WTC11 (cell line): ENCODE measurements at regions not wholly inside any gene's neighbourhood (a gene's known extent, or its start where the extent isn't known, plus 50 kb on each side); places are given as distances from the start of the nearest gene placed in this dataset.

Source experiments
- ATAC-seq: fragments of 200-7000 bp; cut with Tn5 transposase; 2 replicates; pipeline ENCODE4 v1.10.0; 2021; ENCODE audit warnings: mild to moderate bottlenecking, moderate library complexity
- CTCF ChIA-PET: fragments of 300-600 bp; sonication (Branson Sonifier 250); formaldehyde crosslinking; loops from one replicate; lab custom pipeline; 2021; ENCODE audit warnings: antibody characterized with exemption; lab: Charles Lee
- POLR2A ChIA-PET: fragments of 350-600 bp; sonication (Branson Sonifier 250); formaldehyde crosslinking; loops from one replicate; lab custom pipeline; 2021; ENCODE audit warnings: antibody characterized with exemption; lab: Charles Lee
- DNase-seq: peaks from one replicate; pipeline ENCODE4 v3.0.0; 2021; ENCODE audit warnings: low spot score
- H3K27ac Mint-ChIP-seq: 2 replicates; pipeline ENCODE4 v1.8.0; 2021; ENCODE audit warnings: mixed read lengths
- H3K27me3 Mint-ChIP-seq: 2 replicates; pipeline ENCODE4 v1.8.0; 2021; ENCODE audit warnings: low read depth, mild to moderate bottlenecking, moderate library complexity, mixed read lengths
- H3K36me3 Mint-ChIP-seq: 2 replicates; pipeline ENCODE4 v1.8.0; 2021; ENCODE audit warnings: mixed read lengths
- H3K4me1 Mint-ChIP-seq: 2 replicates; pipeline ENCODE4 v1.8.0; 2022; ENCODE audit warnings: mixed read lengths
- H3K4me3 Mint-ChIP-seq: 2 replicates; pipeline ENCODE4 v1.8.0; 2021; ENCODE audit warnings: mild to moderate bottlenecking, moderate library complexity, mixed read lengths
- H3K9me3 Mint-ChIP-seq: 2 replicates; pipeline ENCODE4 v1.8.0; 2021; ENCODE audit warnings: mixed read lengths
- ATF1 ChIP-seq: sonication (generic); formaldehyde crosslinking; IDR thresholded peaks from 2 replicates; pipeline ENCODE4 v1.8.1; 2023; ENCODE audit warnings: mild to moderate bottlenecking, moderate library complexity, missing genetic modification reagents
- CBFB ChIP-seq: sonication (generic); formaldehyde crosslinking; IDR thresholded peaks from 2 replicates; pipeline ENCODE4 v1.8.1; 2022; ENCODE audit warnings: mild to moderate bottlenecking, low read depth, missing genetic modification reagents
- CDX4 ChIP-seq: fragments of 250-450 bp; sonication (Bioruptor Pico); IDR thresholded peaks from 2 replicates; pipeline ENCODE4 v1.9.0; 2021; ENCODE audit warnings: moderate library complexity, mild to moderate bottlenecking, inconsistent platforms, borderline replicate concordance
- CREB1 ChIP-seq: sonication (generic); formaldehyde crosslinking; IDR thresholded peaks from 2 replicates; pipeline ENCODE4 v1.8.0; 2023; ENCODE audit warnings: mild to moderate bottlenecking, missing genetic modification reagents
- ERG ChIP-seq: fragments of 250-450 bp; sonication (Bioruptor Pico); IDR thresholded peaks from 2 replicates; pipeline ENCODE4 v1.8.0; 2021; ENCODE audit warnings: mild to moderate bottlenecking
- FOXK1 ChIP-seq: sonication (generic); formaldehyde crosslinking; IDR thresholded peaks from 2 replicates; pipeline ENCODE4 v1.8.0; 2022; ENCODE audit warnings: mild to moderate bottlenecking, moderate library complexity, missing genetic modification reagents
- GABPB1 ChIP-seq: sonication (generic); formaldehyde crosslinking; IDR thresholded peaks from 2 replicates; pipeline ENCODE4 v1.8.1; 2023; ENCODE audit warnings: mild to moderate bottlenecking, missing genetic modification reagents
- HMGA2 ChIP-seq: fragments of 250-450 bp; sonication (Bioruptor Pico); IDR thresholded peaks from 2 replicates; pipeline ENCODE4 v1.4.0; 2021; ENCODE audit warnings: mild to moderate bottlenecking, moderate library complexity
- IRF1 ChIP-seq: sonication (generic); formaldehyde crosslinking; IDR thresholded peaks from 2 replicates; pipeline ENCODE4 v1.8.0; 2023; ENCODE audit warnings: missing genetic modification reagents
- JUN ChIP-seq: sonication (generic); formaldehyde crosslinking; IDR thresholded peaks from 2 replicates; pipeline ENCODE4 v1.8.0; 2023; ENCODE audit warnings: mild to moderate bottlenecking, missing genetic modification reagents
- TEAD1 ChIP-seq: sonication (generic); formaldehyde crosslinking; IDR thresholded peaks from 2 replicates; pipeline ENCODE4 v1.8.0; 2022; ENCODE audit warnings: mild to moderate bottlenecking, missing genetic modification reagents
- ZBTB21 ChIP-seq: sonication (generic); formaldehyde crosslinking; IDR thresholded peaks from 2 replicates; pipeline ENCODE4 v1.8.1; 2023; ENCODE audit warnings: mild to moderate bottlenecking, missing genetic modification reagents, borderline replicate concordance
- ZBTB43 ChIP-seq: sonication (generic); formaldehyde crosslinking; IDR thresholded peaks from 2 replicates; pipeline ENCODE4 v1.8.1; 2023; ENCODE audit warnings: mild to moderate bottlenecking, missing genetic modification reagents
- ZMAT4 ChIP-seq: fragments of 250-450 bp; sonication (Bioruptor Pico); IDR thresholded peaks from 2 replicates; pipeline ENCODE4 v1.9.0; 2021; ENCODE audit warnings: mild to moderate bottlenecking
- ZNF219 ChIP-seq: sonication (generic); formaldehyde crosslinking; IDR thresholded peaks from 2 replicates; pipeline ENCODE4 v1.8.0; 2023; ENCODE audit warnings: missing genetic modification reagents, mild to moderate bottlenecking, borderline replicate concordance
- ZNF263 ChIP-seq: sonication (generic); formaldehyde crosslinking; IDR thresholded peaks from 2 replicates; pipeline ENCODE4 v1.8.1; 2022; ENCODE audit warnings: low read depth, mild to moderate bottlenecking, moderate library complexity, missing genetic modification reagents
- ZNF425 ChIP-seq: fragments of 250-450 bp; sonication (Bioruptor Pico); conservative IDR thresholded peaks from 2 replicates; pipeline ENCODE4 v1.9.0; 2021; ENCODE audit warnings: mild to moderate bottlenecking

GRCh38 chr6:17047889-17048288, 54.0 kb upstream of the STMND1 start:
- TF ChIP-seq FOXK1 = no peak
- no peak for TF ChIP-seq ZBTB43 (CRISPR knock-in tag)
- no peak for TF ChIP-seq ZMAT4 (CRISPR knock-in tag)
- TF ChIP-seq CDX4 (CRISPR knock-in tag) = no peak
- no peak for TF ChIP-seq TEAD1 (CRISPR knock-in tag)
- TF ChIP-seq GABPB1 = no peak
- no peak for TF ChIP-seq ZNF219 (CRISPR knock-in tag)
- no peak for TF ChIP-seq CREB1 (CRISPR knock-in tag)
- TF ChIP-seq ZBTB21 (CRISPR knock-in tag) = no peak
- TF ChIP-seq HMGA2 (CRISPR knock-in tag) = no peak
- no peak for TF ChIP-seq ERG
- ChIA-PET POLR2A (no interaction called here), CTCF (no interaction called here)
- H3K27ac Mint-ChIP-seq = no peak overlapping the region
- no peaks in the 10 kb centered on the region for H3K36me3 Mint-ChIP-seq
- no peaks in the 10 kb centered on the region for H3K27me3 Mint-ChIP-seq
- DNase-seq (no peak), ATAC-seq (no peak)
- no peaks in the 10 kb centered on the region for H3K9me3 Mint-ChIP-seq
- no peak overlapping the region for H3K4me3 Mint-ChIP-seq
- H3K4me1 Mint-ChIP-seq = peaks cover 8% of the 10 kb centered on the region

GRCh38 chr6:17045581-17046322, 56.1 kb upstream of the STMND1 start:
- CTCF ChIA-PET = interaction anchor here (0.6 to 1.0 kb wide), 2 partner anchors 81 to 155 kb away, joined by 3 to 4 read pairs; no protein-coding TSS in a partner anchor

More at GRCh38 chr6:17045581-17046322, 56.1 kb upstream of the STMND1 start:
- Mint-ChIP-seq H3K27me3 (no peaks in the 10 kb centered on the region), H3K9me3 (no peaks in the 10 kb centered on the region), H3K27ac (no peak overlapping the region), H3K4me1 (peaks cover 15% of the 10 kb centered on the region), H3K4me3 (no peak overlapping the region), H3K36me3 (no peaks in the 10 kb centered on the region)
- DNase-seq = no peak
- no peak for ATAC-seq
- TF ChIP-seq IRF1 (CRISPR knock-in tag) (no peak), HMGA2 (CRISPR knock-in tag) (no peak), ATF1 (CRISPR knock-in tag) (no peak), ZNF425 (no peak), CDX4 (CRISPR knock-in tag) (no peak), CBFB (CRISPR knock-in tag) (no peak), JUN (no peak), ZNF263 (CRISPR knock-in tag) (no peak)
- POLR2A ChIA-PET = no interaction called here
